Activated CD8-positive, alpha-beta memory T cell treated with anti-CD3 and anti-CD28 coated beads, Interleukin-2, amount 50 U/mL, for 24 hours (primary cell): ENCODE measurements at regions not wholly inside any gene's neighbourhood (a gene's known extent, or its start where the extent isn't known, plus 50 kb on each side); places are given as distances from the start of the nearest gene placed in this dataset.

ENCODE experiments used
- DNase-seq: peaks from one replicate; pipeline ENCODE4 v3.0.0-alpha.2; 2020; ENCODE audit errors: extremely low read depth

GRCh38 chr9:107064378-107064777, 201.4 kb downstream of the ZNF462 start:
- DNase-seq = no peak

GRCh38 chr9:107065549-107065948, 202.6 kb downstream of the ZNF462 start:
- no peak for DNase-seq

GRCh38 chr9:107067739-107068416, 204.9 kb downstream of the ZNF462 start:
- no peak for DNase-seq

GRCh38 chr9:107068581-107068980, 205.6 kb downstream of the ZNF462 start:
- no peak for DNase-seq

- DNase-seq = no peak
Measured at GRCh38 chr9:107070586-107070985, 207.6 kb downstream of the ZNF462 start.

- no peak for DNase-seq
Measured at GRCh38 chr9:107078061-107078460, 205.0 kb upstream of the RAD23B start.

- DNase-seq = no peak
Measured at GRCh38 chr9:107079589-107079988, 203.5 kb upstream of the RAD23B start.

- no peak for DNase-seq
Measured at GRCh38 chr9:107080130-107080529, 202.9 kb upstream of the RAD23B start.

- no peak for DNase-seq
Measured at GRCh38 chr9:107086460-107086859, 196.6 kb upstream of the RAD23B start.

- no peak for DNase-seq
Measured at GRCh38 chr9:107087222-107087621, 195.9 kb upstream of the RAD23B start.

- DNase-seq = no peak
Measured at GRCh38 chr9:107090218-107090617, 192.9 kb upstream of the RAD23B start.

GRCh38 chr9:107093365-107094060, 189.6 kb upstream of the RAD23B start:
- no peak for DNase-seq

- DNase-seq = no peak
Measured at GRCh38 chr9:107094370-107094769, 188.7 kb upstream of the RAD23B start.

- DNase-seq = no peak
Measured at GRCh38 chr9:107100591-107100990, 182.5 kb upstream of the RAD23B start.

- DNase-seq = no peak
Measured at GRCh38 chr9:107102011-107102410, 181.1 kb upstream of the RAD23B start.

GRCh38 chr9:107103621-107104020, 179.5 kb upstream of the RAD23B start:
- DNase-seq = no peak

- no peak for DNase-seq
Measured at GRCh38 chr9:107105784-107106183, 177.3 kb upstream of the RAD23B start.

GRCh38 chr9:107106416-107106815, 176.7 kb upstream of the RAD23B start:
- no peak for DNase-seq

GRCh38 chr9:107108342-107109130, 174.5 kb upstream of the RAD23B start:
- DNase-seq = no peak

GRCh38 chr9:107109324-107109723, 173.8 kb upstream of the RAD23B start:
- no peak for DNase-seq

- no peak for DNase-seq
Measured at GRCh38 chr9:107110153-107110552, 172.9 kb upstream of the RAD23B start.

- DNase-seq = no peak
Measured at GRCh38 chr9:107112707-107113243, 170.3 kb upstream of the RAD23B start.
